ENCODE measurements at regions not wholly inside any gene's neighbourhood (a gene's known extent, or its start where the extent isn't known, plus 50 kb on each side); places are given as distances from the start of the nearest gene placed in this dataset.
"Not testable (repeated sequence)": the region's sequence is repeated elsewhere in the genome, so short reads cannot be mapped to it uniquely, and the experiment has no call there.

DNA sequence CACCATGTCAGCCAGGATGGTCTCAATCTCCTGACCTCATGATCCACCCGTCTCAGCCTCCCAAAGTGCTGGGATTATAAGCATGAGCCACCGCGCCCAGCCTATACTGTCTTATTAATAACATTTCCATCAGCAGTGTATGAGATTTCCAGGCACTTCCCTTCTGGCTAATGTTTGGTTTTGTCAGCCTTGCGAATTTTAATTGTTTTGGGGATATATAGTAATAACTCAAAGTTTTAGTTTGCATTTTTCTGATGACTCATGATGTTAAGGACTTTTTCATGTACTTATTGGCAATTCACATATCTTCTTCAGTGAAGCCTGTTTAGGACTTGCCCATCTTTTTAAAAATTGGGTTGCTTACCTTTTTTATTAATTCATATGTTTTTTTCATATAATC lies 76.0 kb downstream of the TMEM270 start:
- H3K36me3 ChIP-seq = no peaks in the 10 kb centered on the region
- peaks cover 0 to 6% (median 0%) of the 10 kb centered on the region in 10 experiments; a peak in 3 of 20 replicates for H3K4me1 ChIP-seq
- H3K4me3 ChIP-seq = no peak overlapping the region
- TF ChIP-seq Cebpa-rat (IDR thresholded peaks at IDR 0.05) = no peak
- H3K27ac ChIP-seq = no peak overlapping the region
- H3K27me3 ChIP-seq = no peaks in the 10 kb centered on the region
- no peak overlapping the region for H3K4me2 ChIP-seq
- no peak overlapping the region for H3K9ac ChIP-seq
- H4K20me1 ChIP-seq = no peaks in the 10 kb centered on the region
- H3K9me3 ChIP-seq (replicated peaks in 1 of 11) = peaks cover 29 to 39% (median 31%) of the 10 kb centered on the region in 11 experiments

DNA sequence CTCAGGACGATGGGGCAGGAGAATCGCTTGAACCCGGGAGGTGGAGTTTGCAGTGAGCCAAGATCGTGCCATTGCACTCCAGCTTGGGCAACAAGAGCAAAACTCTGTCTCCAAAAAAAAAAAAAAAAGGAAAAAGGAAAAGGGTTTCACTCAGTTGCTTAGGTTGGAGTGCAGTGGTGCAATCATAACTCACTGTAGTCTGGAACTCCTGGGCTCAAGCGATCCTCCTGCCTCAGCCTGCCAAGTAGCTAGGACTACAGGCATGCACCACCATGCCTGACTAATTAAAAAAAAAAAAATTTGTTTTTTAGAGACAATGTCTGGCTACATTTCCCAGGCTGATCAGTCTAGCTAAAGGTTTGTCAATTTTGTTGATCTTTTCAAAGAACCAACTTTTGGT lies 76.7 kb downstream of the TMEM270 start:
- H3K27ac ChIP-seq, H4K20me1 ChIP-seq, H3K4me2 ChIP-seq, H3K27me3 ChIP-seq, H3K9ac ChIP-seq, H3K4me3 ChIP-seq, H3K4me1 ChIP-seq, H3K36me3 ChIP-seq: not testable (repeated sequence)
- H3K9me3 ChIP-seq (replicated peaks in 1 of 11) = peaks cover 29 to 38% (median 36%) of the 10 kb centered on the region in 11 experiments

DNA sequence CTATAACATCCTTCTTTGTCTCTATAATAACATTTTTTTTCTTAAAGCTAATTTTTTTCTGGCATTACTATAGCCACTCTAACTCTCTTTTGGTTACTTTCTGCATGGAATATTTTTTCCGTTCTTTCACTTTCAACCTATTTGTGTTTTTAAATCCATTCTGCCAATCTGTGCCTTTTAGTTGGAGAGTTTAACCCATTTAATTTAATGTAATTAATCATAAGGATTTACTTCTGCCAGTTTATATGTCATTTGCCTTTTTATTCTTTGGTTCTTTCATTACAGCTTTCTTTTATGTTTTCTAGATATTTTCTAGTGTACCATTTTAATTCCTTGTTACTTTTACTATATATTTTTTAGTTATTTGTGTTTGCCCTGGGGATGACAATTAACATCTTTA lies 78.6 kb downstream of the TMEM270 start:
- Histone ChIP-seq H3K4me3 (no peak overlapping the region), H3K27me3 (no peaks in the 10 kb centered on the region), H3K36me3 (no peaks in the 10 kb centered on the region), H3K9me3 (replicated peaks in 1 of 11) (peaks cover 33 to 46% (median 39%) of the 10 kb centered on the region in 11 experiments), H4K20me1 (no peaks in the 10 kb centered on the region), H3K27ac (no peak overlapping the region), H3K4me2 (no peak overlapping the region), H3K4me1 (peaks cover 0 to 6% (median 0%) of the 10 kb centered on the region in 10 experiments; a peak in 3 of 20 replicates), H3K9ac (no peak overlapping the region)
- TF ChIP-seq Cebpa-rat (IDR thresholded peaks at IDR 0.05) = no peak

DNA sequence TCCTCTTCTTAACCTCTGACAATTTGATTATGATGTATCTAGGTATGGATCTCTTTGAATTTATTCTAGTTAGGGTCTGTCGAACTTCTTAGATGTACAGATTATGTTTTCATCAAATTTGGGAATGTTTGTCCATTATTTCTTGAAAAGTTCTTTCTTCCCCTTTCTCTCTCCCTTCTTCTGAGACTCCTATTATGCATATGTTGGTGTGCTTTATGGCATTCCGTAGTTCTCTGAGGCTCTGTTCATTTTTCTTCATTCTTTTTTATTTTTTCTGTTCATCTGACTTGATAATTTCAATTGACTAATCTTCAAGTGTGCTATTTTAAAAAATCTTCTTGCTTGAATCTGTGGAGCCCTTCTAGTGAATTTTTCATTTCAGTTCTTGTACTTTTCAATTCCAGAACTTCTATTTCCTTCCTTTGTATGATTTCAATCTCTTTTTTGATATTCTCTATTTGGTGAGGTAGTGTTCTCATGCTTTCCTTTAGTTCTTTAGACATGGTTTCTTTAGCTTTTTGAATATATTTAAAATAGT lies 79.8 kb downstream of the TMEM270 start:
- no peak for TF ChIP-seq Cebpa-rat (IDR thresholded peaks at IDR 0.05)
- no peak overlapping the region for H3K27ac ChIP-seq

DNA sequence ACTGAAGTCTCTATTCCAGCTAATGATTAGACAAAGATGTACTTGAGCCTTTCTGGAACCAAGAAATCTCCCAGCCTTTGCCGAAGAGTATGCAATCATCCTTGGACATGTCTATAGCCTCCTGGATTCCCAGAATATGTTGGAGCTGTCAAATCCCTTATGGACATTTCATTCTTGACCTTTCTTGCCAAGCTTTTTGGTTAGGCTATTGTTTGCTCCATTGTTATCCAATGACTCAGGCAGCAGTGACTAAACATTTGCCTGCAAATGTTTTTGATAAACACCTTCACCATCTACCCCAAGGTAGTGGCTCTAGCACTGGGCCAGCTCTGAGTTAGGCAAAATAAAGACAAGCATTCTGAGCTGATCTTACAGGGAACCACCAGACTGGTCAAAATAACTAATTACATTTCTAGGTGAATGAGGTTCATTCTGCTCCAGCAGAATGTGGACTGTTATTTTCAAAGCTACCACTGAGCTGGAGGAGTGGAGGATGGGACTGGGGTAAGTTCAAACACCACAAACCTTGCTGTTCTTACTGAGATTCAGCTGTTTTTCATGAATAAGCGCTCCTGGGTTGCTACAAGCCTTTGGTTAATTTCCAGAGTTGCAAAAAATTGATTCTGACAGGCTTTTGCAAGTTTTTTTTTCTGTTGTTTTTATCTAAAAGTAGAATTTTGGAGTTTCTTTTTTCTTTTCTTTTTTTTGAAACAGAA lies 81.0 kb downstream of the TMEM270 start:
- no peak overlapping the region for H3K4me3 ChIP-seq
- no peaks in the 10 kb centered on the region for H3K4me1 ChIP-seq
- no peak overlapping the region for H3K9ac ChIP-seq
- no peak overlapping the region for H3K27ac ChIP-seq
- no peak for TF ChIP-seq Cebpa-rat (IDR thresholded peaks at IDR 0.05)
- H3K27me3 ChIP-seq = no peaks in the 10 kb centered on the region
- no peaks in the 10 kb centered on the region for H3K36me3 ChIP-seq
- peaks cover 46 to 60% (median 53%) of the 10 kb centered on the region in 11 experiments for H3K9me3 ChIP-seq (replicated peaks in 1 of 11)
- no peaks in the 10 kb centered on the region for H4K20me1 ChIP-seq
- no peak overlapping the region for H3K4me2 ChIP-seq

More for the DNA sequence above, 79.8 kb downstream of the TMEM270 start:
- Histone ChIP-seq H3K4me3 (no peak overlapping the region), H4K20me1 (no peaks in the 10 kb centered on the region), H3K9me3 (replicated peaks in 1 of 11) (peaks cover 45 to 59% (median 52%) of the 10 kb centered on the region in 11 experiments), H3K27me3 (no peaks in the 10 kb centered on the region), H3K4me2 (no peak overlapping the region), H3K36me3 (no peaks in the 10 kb centered on the region), H3K4me1 (no peaks in the 10 kb centered on the region), H3K9ac (no peak overlapping the region)

DNA sequence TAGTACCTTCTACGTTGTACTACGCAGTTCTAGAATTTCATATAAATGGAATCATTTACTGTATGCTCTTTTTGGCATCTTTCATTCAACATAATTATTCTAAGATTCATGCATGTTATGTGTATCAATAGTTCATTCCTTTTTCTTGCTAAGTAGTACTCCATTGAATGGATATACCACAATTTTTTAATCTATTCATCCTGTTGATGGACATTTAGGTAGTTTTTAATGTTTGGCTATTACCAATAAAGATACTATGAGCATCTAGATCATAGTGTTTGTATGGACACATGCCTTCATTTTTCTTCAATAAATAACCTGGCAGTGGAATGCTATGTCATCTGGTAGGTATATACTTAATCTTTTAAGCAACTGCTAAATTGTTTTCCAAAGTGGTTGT lies 83.0 kb upstream of the ELN start:
- Histone ChIP-seq H3K27ac (no peak overlapping the region), H3K4me1 (peaks cover 0 to 6% (median 0%) of the 10 kb centered on the region in 10 experiments; a peak in 1 of 20 replicates), H3K36me3 (no peaks in the 10 kb centered on the region), H3K9me3 (replicated peaks in 1 of 11) (peaks cover 51 to 70% (median 58%) of the 10 kb centered on the region in 11 experiments), H4K20me1 (no peaks in the 10 kb centered on the region), H3K4me2 (no peak overlapping the region), H3K4me3 (no peak overlapping the region), H3K9ac (no peak overlapping the region), H3K27me3 (no peaks in the 10 kb centered on the region)
- no peak for TF ChIP-seq Cebpa-rat (IDR thresholded peaks at IDR 0.05)

DNA sequence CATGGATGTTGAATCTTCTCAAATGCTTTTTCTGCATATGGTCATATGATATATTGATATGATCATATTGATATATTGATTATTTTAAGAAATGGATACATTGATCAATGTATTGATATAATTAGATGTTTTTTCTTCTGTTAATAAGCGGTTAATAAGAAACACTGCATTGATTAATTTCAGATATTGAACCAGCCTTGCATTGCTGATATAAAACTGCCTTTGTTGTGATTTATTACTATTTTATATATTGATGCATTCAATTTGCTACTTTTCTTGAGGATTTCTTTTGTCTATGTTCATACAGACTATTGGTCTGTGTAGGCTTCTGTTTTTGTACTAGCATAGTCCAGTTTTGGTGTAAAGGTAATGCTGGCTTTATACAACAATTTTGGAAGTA lies 79.7 kb upstream of the ELN start:
- no peak overlapping the region for H3K4me2 ChIP-seq
- H3K27ac ChIP-seq = no peak overlapping the region
- no peak for TF ChIP-seq Cebpa-rat (IDR thresholded peaks at IDR 0.05)
- peaks cover 0 to 6% (median 0%) of the 10 kb centered on the region in 10 experiments; a peak in 1 of 20 replicates for H3K4me1 ChIP-seq
- H3K4me3 ChIP-seq = no peak overlapping the region
- no peak overlapping the region for H3K9ac ChIP-seq
- H3K36me3 ChIP-seq = no peaks in the 10 kb centered on the region
- H3K27me3 ChIP-seq = no peaks in the 10 kb centered on the region
- peaks cover 32 to 48% (median 38%) of the 10 kb centered on the region in 11 experiments for H3K9me3 ChIP-seq (replicated peaks in 1 of 11)
- H4K20me1 ChIP-seq = no peaks in the 10 kb centered on the region

DNA sequence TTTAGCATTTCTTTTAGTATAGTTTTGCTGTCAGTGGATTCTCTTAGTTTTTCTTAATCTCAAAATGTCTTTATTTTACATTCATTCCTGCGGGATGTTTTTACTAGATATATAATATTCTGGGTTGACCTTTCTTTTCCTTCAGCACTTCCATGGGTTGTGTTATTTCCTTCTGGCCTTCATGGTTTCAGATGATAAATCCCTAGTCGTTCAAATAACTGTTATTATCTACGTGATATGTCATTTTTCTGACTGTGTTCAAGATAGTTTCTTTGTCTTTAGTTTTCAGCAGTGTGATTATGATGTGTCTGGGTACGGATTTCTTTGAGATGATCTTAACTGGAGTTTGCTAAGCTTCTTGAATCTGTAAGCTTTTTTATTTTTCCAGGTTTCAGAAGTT lies 75.7 kb upstream of the ELN start:
- Histone ChIP-seq H4K20me1 (no peaks in the 10 kb centered on the region), H3K27ac (no peak overlapping the region), H3K4me2 (no peak overlapping the region), H3K27me3 (no peaks in the 10 kb centered on the region), H3K36me3 (no peaks in the 10 kb centered on the region), H3K4me1 (peaks cover 0 to 12% (median 2%) of the 10 kb centered on the region in 10 experiments; a peak in 8 of 20 replicates), H3K9me3 (replicated peaks in 1 of 11) (peaks cover 12 to 23% (median 17%) of the 10 kb centered on the region in 11 experiments; a peak in 19 of 22 replicates), H3K9ac (no peak overlapping the region), H3K4me3 (no peak overlapping the region)
- TF ChIP-seq Cebpa-rat (IDR thresholded peaks at IDR 0.05) = no peak

DNA sequence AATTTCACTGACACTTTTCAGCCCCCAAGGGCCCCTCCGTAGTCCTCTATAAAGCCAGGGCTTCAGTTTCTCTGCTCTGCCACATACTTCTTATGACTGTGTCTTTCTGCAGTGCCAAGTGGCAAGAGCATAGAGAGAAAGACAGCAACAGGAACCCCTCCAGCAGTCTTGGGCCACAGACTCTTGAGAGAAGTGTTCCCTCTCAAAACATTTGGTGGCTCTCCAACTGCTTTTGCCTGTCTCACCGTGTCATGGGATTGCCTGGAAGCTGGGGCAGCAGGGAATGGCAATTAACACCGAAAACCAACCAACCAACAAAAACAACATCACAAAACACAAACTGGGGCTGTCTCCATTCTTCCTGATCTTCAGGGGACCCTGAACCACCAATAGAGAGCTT lies 73.8 kb upstream of the ELN start:
- no peak overlapping the region for H3K4me2 ChIP-seq
- H3K9me3 ChIP-seq (replicated peaks in 1 of 11) = peaks cover 0 to 5% (median 0%) of the 10 kb centered on the region in 11 experiments; a peak in 3 of 22 replicates
- TF ChIP-seq Cebpa-rat (IDR thresholded peaks at IDR 0.05) = no peak
- no peaks in the 10 kb centered on the region for H3K27me3 ChIP-seq
- H4K20me1 ChIP-seq = no peaks in the 10 kb centered on the region
- no peak overlapping the region for H3K9ac ChIP-seq
- no peak overlapping the region for H3K4me3 ChIP-seq
- H3K27ac ChIP-seq = no peak overlapping the region
- peaks cover 0 to 15% (median 3%) of the 10 kb centered on the region in 10 experiments; a peak in 8 of 20 replicates for H3K4me1 ChIP-seq
- no peaks in the 10 kb centered on the region for H3K36me3 ChIP-seq

DNA sequence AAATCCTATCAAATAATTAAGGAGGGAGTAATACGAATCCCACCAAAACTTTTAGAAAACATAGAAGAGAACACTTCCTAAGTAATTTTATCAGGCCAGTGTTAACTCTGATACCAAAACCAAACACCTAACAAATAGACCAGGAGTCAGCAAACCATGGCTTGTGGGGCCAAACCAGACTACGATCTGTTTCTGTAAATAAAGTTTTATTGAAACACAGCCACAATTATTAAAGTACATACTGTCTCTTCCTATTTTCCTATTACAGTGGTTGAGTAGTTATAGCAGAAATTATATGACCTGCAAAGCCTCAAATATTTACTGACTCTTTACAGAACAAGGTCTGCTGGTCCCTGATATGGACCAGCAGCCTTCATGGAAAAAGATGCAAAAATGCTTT lies 73.1 kb upstream of the ELN start:
- Histone ChIP-seq H3K4me1 (peaks cover 0 to 11% (median 3%) of the 10 kb centered on the region in 10 experiments; a peak in 8 of 20 replicates), H3K27ac (no peak overlapping the region), H3K9ac (no peak overlapping the region), H3K27me3 (no peaks in the 10 kb centered on the region), H3K4me2 (no peak overlapping the region), H3K4me3 (no peak overlapping the region), H3K9me3 (replicated peaks in 1 of 11) (no peaks in the 10 kb centered on the region), H3K36me3 (no peaks in the 10 kb centered on the region), H4K20me1 (no peaks in the 10 kb centered on the region)
- TF ChIP-seq Cebpa-rat (IDR thresholded peaks at IDR 0.05) = no peak
